ENCODE measurements at regions not wholly inside any gene's neighbourhood (a gene's known extent, or its start where the extent isn't known, plus 50 kb on each side); places are given as distances from the start of the nearest gene placed in this dataset.
"Not testable (repeated sequence)": the region's sequence is repeated elsewhere in the genome, so short reads cannot be mapped to it uniquely, and the experiment has no call there.

DNA sequence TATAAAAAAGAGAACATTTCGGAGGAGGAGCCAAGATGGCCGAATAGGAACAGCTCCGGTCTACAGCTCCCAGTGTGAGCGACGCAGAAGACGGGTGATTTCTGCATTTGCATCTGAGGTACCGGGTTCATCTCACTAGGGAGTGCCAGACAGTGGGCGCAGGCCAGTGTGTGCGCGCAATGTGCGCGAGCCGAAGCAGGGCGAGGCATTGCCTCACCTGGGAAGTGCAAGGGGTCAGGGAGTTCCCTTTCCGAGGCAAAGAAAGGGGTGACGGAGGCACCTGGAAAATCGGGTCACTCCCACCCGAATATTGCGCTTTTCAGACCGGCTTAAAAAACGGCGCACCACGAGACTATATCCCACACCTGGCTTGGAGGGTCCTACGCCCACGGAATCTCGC lies 141.9 kb upstream of the SYNPR start:
- TF ChIP-seq CTCF (IDR thresholded peaks at IDR 0.05; ENCODE audit: low read length); EZH2 (IDR thresholded peaks at IDR 0.05; ENCODE audit: borderline replicate concordance, low read length): not testable (repeated sequence)
